DND-41 (cell line): ENCODE measurements at regions not wholly inside any gene's neighbourhood (a gene's known extent, or its start where the extent isn't known, plus 50 kb on each side); places are given as distances from the start of the nearest gene placed in this dataset.

Experiments used
- CTCF ChIP-seq: IDR thresholded peaks from 2 replicates; pipeline ENCODE4 v1.5.1; 2012; ENCODE audit warnings: borderline replicate concordance, low read length, moderate library complexity, mild to moderate bottlenecking; ENCODE audit not compliant: poor library complexity, severe bottlenecking; ENCODE audit errors: extremely low read depth
- EZH2 ChIP-seq: IDR thresholded peaks from 3 replicates; pipeline ENCODE4 v1.6.1; 2012; ENCODE audit warnings: borderline replicate concordance, low read depth, mild to moderate bottlenecking, moderate library complexity, low read length, inconsistent platforms; ENCODE audit not compliant: severe bottlenecking

GRCh38 chr2:33933203-33933602, 334.1 kb upstream of the FAM98A start:
- no peak for TF ChIP-seq EZH2
- no peak for TF ChIP-seq CTCF
